ENCODE measurements at regions not wholly inside any gene's neighbourhood (a gene's known extent, or its start where the extent isn't known, plus 50 kb on each side); places are given as distances from the start of the nearest gene placed in this dataset.

DNA sequence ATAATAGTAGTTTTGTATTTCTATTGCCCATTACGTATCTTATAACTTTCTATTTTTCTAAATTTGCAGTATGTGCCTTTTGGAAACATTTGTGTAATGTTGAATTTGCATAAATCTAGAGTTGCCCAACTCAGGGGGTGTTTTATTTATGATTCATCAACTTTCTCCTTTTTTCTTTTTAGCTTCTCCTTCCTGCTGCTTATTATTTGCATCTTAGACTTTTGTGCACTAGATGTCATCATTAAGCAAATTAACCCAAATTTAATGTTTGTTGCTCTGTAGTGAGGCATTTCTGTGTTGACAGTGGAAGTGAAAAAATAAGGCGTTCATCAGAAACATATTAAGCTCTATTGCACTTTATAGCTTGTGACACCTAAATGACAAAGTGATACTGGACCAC is 56.2 kb upstream of the ZBED5 start:
- no peak for TF ChIP-seq POLR2A (IDR thresholded peaks at IDR 0.05)
- TF ChIP-seq, protein P1, sequence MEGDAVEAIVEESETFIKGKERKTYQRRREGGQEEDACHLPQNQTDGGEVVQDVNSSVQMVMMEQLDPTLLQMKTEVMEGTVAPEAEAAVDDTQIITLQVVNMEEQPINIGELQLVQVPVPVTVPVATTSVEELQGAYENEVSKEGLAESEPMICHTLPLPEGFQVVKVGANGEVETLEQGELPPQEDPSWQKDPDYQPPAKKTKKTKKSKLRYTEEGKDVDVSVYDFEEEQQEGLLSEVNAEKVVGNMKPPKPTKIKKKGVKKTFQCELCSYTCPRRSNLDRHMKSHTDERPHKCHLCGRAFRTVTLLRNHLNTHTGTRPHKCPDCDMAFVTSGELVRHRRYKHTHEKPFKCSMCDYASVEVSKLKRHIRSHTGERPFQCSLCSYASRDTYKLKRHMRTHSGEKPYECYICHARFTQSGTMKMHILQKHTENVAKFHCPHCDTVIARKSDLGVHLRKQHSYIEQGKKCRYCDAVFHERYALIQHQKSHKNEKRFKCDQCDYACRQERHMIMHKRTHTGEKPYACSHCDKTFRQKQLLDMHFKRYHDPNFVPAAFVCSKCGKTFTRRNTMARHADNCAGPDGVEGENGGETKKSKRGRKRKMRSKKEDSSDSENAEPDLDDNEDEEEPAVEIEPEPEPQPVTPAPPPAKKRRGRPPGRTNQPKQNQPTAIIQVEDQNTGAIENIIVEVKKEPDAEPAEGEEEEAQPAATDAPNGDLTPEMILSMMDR (IDR thresholded peaks at IDR 0.05) = no peak
